Amygdala (tissue), 56 donors: ENCODE measurements at regions not wholly inside any gene's neighbourhood (a gene's known extent, or its start where the extent isn't known, plus 50 kb on each side); places are given as distances from the start of the nearest gene placed in this dataset.
"Not testable (repeated sequence)": the region's sequence is repeated elsewhere in the genome, so short reads cannot be mapped to it uniquely, and the experiment has no call there.

ENCODE experiments used
- DNase-seq, 56 donors: peaks; one replicate each; lab custom pipeline; 2025; lab: John Stamatoyannopoulos, UW

- DNase-seq, result no peak
Observed at GRCh38 chr9:29966247-29966646, 2393.0 kb upstream of the C9orf72 start.

- no peak for DNase-seq
Observed at GRCh38 chr9:29968831-29969230, 2395.6 kb upstream of the C9orf72 start.

- no peak for DNase-seq
Observed at GRCh38 chr9:29969408-29969807, 2396.1 kb upstream of the C9orf72 start.

- no peak for DNase-seq
Observed at GRCh38 chr9:29969856-29970647, 2396.8 kb upstream of the C9orf72 start.

- no peak for DNase-seq
Observed at GRCh38 chr9:29974197-29974596, 2400.9 kb upstream of the C9orf72 start.

GRCh38 chr9:29976981-29977380 is 2403.7 kb upstream of the C9orf72 start:
- no peak for DNase-seq

- no peak for DNase-seq
Observed at GRCh38 chr9:29981013-29981412, 2403.4 kb upstream of the ACO1 start.

GRCh38 chr9:29999645-30000044 is 2384.8 kb upstream of the ACO1 start:
- DNase-seq, result no peak

GRCh38 chr9:30010691-30011090 is 2373.8 kb upstream of the ACO1 start:
- no peak for DNase-seq

GRCh38 chr9:30012622-30013021 is 2371.8 kb upstream of the ACO1 start:
- DNase-seq, result no peak

- no peak for DNase-seq
Observed at GRCh38 chr9:30015073-30015472, 2369.4 kb upstream of the ACO1 start.

- no peak for DNase-seq
Observed at GRCh38 chr9:30020161-30020560, 2364.3 kb upstream of the ACO1 start.

GRCh38 chr9:30035761-30036160 is 2348.7 kb upstream of the ACO1 start:
- DNase-seq, result no peak

GRCh38 chr9:30036558-30036957 is 2347.9 kb upstream of the ACO1 start:
- no peak for DNase-seq

GRCh38 chr9:30039712-30040111 is 2344.7 kb upstream of the ACO1 start:
- no peak for DNase-seq

- DNase-seq, result no peak
Observed at GRCh38 chr9:30048396-30048795, 2336.0 kb upstream of the ACO1 start.

- DNase-seq, result no peak
Observed at GRCh38 chr9:30058463-30058862, 2326.0 kb upstream of the ACO1 start.

- DNase-seq, result no peak
Observed at GRCh38 chr9:30060976-30061375, 2323.5 kb upstream of the ACO1 start.

GRCh38 chr9:30065888-30066287 is 2318.6 kb upstream of the ACO1 start:
- no peak for DNase-seq

GRCh38 chr9:30069236-30069635 is 2315.2 kb upstream of the ACO1 start:
- not testable (repeated sequence) for DNase-seq

GRCh38 chr9:30075022-30075421 is 2309.4 kb upstream of the ACO1 start:
- no peak for DNase-seq

GRCh38 chr9:30075451-30076199 is 2308.8 kb upstream of the ACO1 start:
- no peak for DNase-seq
